GM21390 (cell line): ENCODE measurements at regions not wholly inside any gene's neighbourhood (a gene's known extent, or its start where the extent isn't known, plus 50 kb on each side); places are given as distances from the start of the nearest gene placed in this dataset.

ENCODE experiments used
- ATAC-seq: cut with Tn5 transposase; IDR thresholded peaks from one replicate; pipeline ENCODE4 v1.9.1; 2021; ENCODE audit not compliant: unreplicated experiment

- no peak for ATAC-seq
Measured at GRCh38 chr5:135141303-135142268, 107.6 kb upstream of the PITX1 start.

DNA sequence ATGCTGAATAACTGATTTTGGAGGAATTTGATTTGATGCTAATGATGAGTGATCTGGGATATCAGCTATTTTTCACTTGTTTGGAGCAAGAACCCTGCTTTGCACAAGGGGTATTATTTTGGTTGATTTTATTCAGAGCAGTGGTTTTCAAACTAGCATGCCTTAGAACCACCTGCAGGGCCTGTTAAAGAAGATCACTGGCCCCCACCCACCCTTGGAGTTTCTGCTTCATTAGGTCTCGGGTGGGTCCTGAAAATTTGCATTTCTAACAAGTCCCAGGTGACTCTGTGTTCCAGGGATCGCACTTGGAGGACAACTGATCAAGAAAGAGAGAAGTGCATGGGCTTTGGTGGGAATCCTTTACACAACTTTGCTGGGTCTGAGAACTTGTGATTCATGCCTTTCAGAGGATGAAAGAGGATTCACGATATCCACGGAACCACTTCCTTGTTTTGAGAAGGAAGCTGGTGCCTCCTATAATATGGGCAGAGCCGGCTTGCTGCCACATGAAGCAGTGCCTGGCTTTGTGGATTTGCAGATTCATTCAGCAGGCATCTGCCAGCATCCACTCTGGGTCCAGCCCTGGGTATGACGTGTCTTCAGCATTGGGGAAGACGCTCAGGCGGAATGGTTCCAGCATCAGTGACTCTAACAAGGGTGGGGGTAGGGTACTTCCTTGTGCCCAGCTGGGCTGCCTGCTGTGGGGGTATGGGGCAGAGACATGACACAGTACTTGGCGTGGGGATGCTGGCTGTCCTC is 106.6 kb upstream of the PITX1 start:
- no peak for ATAC-seq

DNA sequence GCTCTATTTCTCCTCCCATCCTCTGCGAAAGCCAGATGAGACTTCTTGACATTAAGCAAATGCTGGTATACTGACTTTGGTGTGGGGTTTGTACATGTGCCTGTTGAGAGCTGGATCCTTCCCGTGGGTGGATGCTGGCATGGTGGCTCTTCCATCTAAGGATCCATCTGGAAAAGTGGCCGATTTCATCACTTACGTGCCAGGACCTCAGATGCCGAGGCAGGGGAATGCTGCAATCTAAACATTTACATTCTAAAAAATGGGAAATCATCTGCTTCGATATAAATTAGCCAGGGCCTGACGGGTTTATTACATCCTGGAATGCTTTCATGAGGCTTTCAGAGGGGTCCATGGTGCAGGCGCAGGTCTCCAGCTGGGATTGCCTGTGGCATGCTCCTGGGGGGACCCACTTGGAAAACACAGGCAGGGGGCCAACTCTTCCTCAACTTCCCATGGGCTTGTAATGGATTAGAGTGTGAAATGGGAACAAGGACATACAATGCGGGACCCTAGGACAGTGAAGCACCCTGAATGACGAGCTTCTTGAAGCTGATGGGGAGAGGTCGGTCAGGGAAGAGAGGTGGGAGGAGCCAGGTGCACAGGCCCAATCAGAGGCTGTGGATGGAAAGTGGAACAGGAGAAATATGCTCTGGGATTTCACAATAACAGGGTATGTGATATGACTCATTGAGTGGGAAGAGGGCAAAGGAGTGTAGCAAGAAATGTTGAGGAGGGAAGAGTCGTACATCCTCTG is 105.5 kb upstream of the PITX1 start:
- ATAC-seq, result no peak

DNA sequence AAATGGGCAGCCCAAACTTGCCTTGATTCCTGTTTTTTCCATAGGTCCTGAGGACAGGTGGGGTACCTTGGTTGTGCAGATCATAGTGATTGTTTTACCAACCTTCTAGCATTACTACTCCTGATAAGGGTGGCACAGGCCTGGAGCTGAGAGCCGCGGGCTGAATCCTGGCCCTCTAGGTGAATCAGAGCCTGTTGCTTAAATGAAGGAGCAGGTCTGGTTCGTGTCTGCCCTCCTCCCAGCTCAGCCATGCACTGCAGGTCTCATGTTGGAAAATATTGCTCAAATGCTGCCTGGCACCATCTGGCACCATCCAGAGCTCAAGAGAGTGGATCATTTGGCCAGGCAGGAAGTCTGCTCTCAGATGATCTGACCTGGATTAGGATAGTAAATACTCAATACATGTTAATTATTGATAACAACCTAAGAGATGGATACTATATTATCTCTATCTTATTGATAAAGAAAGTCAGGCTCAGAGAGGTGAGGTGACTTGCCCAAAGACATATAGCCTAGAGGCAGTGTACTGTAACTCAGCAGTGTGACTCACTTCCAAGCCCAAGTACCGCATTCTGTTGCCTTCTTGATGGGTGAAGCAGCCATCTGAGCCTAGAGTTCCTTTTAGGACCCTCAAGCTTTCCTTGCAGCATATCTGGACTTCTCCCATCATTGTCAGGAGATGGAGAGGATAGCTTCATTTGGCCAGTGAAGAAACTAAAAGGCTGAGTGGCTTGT is 104.3 kb upstream of the PITX1 start:
- no peak for ATAC-seq

DNA sequence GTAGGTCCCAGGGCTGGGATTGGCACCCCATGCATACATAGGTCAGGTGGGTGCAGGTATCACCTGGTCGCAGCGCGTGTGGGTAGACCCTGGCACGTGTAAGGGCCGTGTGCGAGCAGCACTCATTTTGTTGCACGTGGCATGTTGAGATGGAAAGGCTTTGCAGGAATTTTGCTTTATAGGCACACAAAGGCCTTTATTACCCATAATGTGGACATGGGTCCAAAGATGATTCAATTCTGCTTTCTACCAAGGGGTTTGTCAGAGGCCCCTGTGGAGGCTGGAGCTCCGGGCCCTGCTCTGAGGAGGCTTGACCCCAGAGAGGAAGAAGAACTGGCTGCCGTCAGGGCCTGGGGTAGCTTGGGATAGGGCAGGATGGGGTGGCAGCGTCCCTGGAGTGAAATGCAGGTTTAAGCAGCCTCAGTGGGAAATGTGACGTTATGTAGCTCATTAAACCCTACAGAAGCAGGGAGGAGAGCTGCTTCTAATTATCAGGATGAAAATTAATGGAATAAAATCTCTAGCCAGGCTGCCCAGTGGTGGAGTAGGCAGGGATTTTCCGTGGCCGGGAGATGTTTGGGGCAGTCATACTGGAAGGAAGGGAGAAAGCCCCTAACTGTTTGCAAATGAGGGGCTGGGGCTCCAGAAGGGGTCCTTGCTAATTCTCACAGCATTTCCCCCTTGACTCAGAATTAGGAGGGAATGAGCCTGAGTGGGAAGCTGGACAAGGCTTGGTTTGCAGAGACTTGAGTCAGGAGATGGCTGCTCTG is 103.3 kb upstream of the PITX1 start:
- no peak for ATAC-seq

DNA sequence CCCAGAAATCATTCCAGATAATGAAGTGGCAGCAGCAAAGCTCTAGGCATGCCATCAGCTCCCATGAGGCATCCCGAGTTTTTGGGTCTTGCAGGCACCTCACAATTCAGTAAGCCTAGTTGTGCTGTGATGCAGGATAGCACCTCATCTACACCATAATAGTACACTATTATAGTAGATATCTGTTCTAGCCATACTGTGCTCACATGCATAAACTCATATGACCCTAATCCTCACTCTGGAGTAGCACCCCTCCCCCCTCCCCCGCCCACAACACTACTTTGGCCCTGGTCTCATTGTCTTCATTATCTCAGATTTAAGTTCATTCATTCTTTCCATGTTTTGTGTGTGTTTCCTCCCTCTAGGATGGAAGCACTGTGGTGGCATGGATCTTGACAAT is 102.5 kb upstream of the PITX1 start:
- ATAC-seq, result no peak

- no peak for ATAC-seq
Measured at GRCh38 chr5:135135530-135136226, 101.7 kb upstream of the PITX1 start.

DNA sequence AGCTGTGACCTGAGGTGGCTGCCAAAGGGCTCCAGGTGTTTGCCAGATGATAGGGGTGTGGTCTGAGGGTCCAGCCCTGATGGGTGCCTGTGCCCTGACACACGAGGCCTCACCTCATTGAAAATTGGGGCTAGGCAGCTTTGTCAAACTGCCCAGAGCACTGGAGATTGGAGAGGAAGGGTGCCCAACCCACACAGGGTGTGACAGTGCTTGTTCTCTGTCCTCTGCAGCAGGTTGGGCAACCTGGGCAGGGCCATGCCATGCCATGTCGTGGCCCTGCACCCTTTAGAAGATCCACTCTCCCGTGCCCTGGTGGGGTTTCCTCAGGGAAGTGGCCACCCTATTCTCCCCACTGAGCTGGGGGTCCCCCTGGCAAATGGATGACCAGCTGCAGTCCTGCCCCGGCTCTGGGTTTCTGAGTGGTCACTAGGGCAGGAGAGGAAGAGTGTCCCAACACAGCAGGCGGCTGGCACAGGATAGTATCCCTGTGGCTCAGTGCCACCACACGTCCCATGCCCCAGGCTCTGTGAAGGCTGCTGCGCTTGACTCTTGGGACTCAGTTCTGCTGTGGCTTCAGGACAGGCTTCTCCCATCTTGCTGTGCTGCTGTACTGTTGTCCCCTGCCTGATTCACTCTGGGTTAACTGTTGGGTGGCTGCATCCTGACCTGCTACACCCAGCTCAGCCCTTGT is 100.8 kb upstream of the PITX1 start:
- no peak for ATAC-seq

- no peak for ATAC-seq
Measured at GRCh38 chr5:135133698-135134515, 99.9 kb upstream of the PITX1 start.

DNA sequence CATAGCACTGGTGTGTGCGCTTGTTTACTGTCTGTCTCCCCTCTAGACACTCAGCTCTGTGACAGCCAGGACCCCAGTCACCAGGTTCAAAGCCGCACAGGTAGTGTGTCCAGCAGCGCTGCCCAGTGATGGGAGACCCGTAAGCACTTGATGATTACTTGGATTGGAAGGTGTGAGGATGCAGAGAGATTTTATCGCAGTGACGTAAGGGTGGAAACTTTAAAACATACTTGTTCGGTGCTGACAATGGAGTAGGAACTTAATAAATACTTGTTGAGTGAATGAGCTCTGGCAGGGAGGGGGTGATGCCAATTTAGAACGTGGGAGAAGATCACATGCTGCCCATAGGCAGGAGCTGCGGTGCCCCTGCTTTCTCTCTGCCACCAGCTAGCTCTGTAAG is 99.2 kb upstream of the PITX1 start:
- no peak for ATAC-seq

DNA sequence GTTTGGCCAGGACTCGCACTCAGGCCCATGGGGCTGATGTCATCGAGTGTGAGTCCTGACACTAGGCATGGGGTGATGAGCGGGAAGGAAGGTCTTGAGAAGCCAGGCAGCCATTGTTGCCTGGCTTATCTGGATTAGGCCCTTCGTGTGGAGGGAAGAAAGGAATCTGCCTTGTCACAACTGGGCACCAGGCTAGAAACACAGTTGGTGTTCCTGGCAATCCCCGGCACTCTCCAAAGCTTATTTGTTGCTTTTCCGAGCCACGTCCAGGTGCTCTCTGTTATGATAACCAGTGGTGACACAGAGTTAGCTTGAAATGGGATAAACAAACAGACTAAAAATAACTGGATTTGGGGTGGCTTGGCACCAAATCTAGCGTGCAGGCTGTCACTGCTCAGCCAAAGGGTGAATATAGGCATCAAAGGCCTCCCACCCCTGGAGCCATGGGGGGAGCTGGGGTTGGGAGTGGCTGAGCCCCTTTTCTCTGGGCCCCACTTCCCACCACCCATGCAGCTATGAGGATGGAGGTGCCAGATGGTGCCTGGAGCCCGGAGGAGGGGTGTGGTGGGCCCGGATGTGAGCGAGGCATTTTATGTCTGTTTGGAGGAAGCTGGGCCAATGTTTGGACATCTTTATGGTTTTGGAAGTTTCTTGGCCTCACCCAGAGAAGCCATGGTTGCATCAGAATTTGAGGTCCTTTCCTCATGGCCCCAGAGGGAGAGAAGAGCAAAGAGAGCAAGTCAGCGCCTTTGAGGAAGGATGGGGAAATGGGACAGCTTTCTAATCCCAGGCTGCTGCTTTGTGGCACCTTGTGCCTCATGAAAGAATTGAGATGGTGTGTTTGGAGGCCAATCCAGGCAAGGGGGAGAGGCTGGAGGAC is 98.0 kb upstream of the PITX1 start:
- ATAC-seq, result no peak

GRCh38 chr5:135130261-135131215 is 96.5 kb upstream of the PITX1 start:
- no peak for ATAC-seq

- no peak for ATAC-seq
Measured at GRCh38 chr5:135129307-135129706, 95.3 kb upstream of the PITX1 start.

GRCh38 chr5:135128361-135128760 is 94.3 kb upstream of the PITX1 start:
- no peak for ATAC-seq

DNA sequence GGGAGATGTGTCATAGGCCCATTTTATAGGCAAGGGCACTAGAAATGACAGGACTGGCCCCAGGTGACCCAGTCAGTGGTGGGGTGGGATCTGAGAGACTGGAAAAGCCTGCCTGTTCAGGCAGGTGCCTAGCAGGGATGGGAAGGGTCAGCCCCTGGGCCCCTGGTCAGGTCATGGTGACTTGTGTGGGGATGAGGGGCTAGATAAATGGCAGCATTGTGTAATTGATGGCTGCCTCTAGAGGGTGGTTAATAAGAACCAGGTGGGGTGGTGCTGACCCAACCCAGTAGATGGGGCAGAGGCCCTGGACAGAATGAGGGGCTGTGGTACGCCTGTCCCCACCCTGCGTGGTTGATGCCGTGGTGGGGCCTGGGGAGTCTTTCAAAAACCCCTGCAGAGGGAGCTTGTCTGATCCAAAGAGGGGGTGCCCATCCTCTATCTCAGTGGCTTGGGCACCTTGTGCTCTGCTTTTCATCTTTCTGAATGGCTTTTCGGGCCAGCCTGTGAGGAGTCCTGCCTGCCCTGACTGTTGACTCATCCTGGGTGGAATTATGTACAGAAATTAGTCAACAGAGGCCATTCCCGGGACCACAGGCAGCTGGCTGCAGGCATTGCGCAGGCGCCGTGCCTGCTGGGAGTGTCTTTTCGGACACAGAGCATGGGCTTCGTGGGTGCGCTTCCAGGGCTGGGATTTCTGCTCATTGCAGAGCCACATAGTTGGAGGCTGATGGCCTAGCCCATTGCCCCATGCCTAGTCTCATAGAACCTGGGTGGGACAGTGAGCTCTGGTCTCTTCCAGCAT is 93.6 kb upstream of the PITX1 start:
- no peak for ATAC-seq
